H9 (cell line): ENCODE measurements at regions not wholly inside any gene's neighbourhood (a gene's known extent, or its start where the extent isn't known, plus 50 kb on each side); places are given as distances from the start of the nearest gene placed in this dataset.

Source experiments
- DNase-seq: peaks from one replicate; pipeline ENCODE4 v3.0.0-alpha.2; 2017
- H2AFZ ChIP-seq: one replicate; pipeline ENCODE4 v1.6.1; 2013; ENCODE audit warnings: mild to moderate bottlenecking, low read length, control low read depth, moderate library complexity
- H2AK5ac ChIP-seq: 2 replicates; pipeline ENCODE4 v1.6.1; 2013; ENCODE audit warnings: low read length, control low read depth, mixed read lengths; ENCODE audit not compliant: insufficient read length
- H2BK120ac ChIP-seq: one replicate; pipeline ENCODE4 v1.6.1; 2013; ENCODE audit warnings: low read depth, mild to moderate bottlenecking, low read length, control low read depth, inconsistent platforms; ENCODE audit not compliant: poor library complexity, severe bottlenecking
- H2BK12ac ChIP-seq: 2 replicates; pipeline ENCODE4 v1.6.1; 2013; ENCODE audit warnings: low read length, control low read depth, mixed read lengths, low read depth; ENCODE audit not compliant: insufficient read length
- H2BK15ac ChIP-seq: 2 replicates; pipeline ENCODE4 v1.6.1; 2013; ENCODE audit warnings: low read depth, low read length, control low read depth
- H2BK20ac ChIP-seq: one replicate; pipeline ENCODE4 v1.6.1; 2013; ENCODE audit warnings: low read depth, mild to moderate bottlenecking, low read length, control low read depth, inconsistent platforms; ENCODE audit not compliant: poor library complexity, severe bottlenecking
- H2BK5ac ChIP-seq: 2 replicates; pipeline ENCODE4 v1.6.1; 2013; ENCODE audit warnings: low read length, control low read depth, mixed read lengths; ENCODE audit not compliant: insufficient read length
- H3K14ac ChIP-seq: 2 replicates; pipeline ENCODE4 v1.6.1; 2013; ENCODE audit warnings: low read length, control low read depth; ENCODE audit not compliant: insufficient read depth
- H3K18ac ChIP-seq: 2 replicates; pipeline ENCODE4 v1.6.1; 2013; ENCODE audit warnings: low read depth, mild to moderate bottlenecking, mixed read lengths, low read length, control low read depth; ENCODE audit not compliant: insufficient read length
- H3K23ac ChIP-seq: 2 replicates; pipeline ENCODE4 v1.6.1; 2013; ENCODE audit warnings: low read length, control low read depth, mixed read lengths, low read depth; ENCODE audit not compliant: insufficient read length
- H3K23me2 ChIP-seq: 2 replicates; pipeline ENCODE4 v1.6.1; 2013; ENCODE audit warnings: low read depth, mild to moderate bottlenecking, mixed read lengths, low read length, control low read depth; ENCODE audit not compliant: insufficient read length, poor library complexity, severe bottlenecking
- H3K27ac ChIP-seq: 2 replicates; pipeline ENCODE4 v1.5.1; 2013; ENCODE audit warnings: low read length, control low read depth, mixed read lengths, low read depth; ENCODE audit not compliant: insufficient read length
- H3K27me3 ChIP-seq: 2 replicates; pipeline ENCODE4 v1.6.1; 2013; ENCODE audit warnings: low read length, control low read depth, inconsistent platforms; ENCODE audit not compliant: insufficient read depth
- H3K4ac ChIP-seq: 2 replicates; pipeline ENCODE4 v1.6.1; 2013; ENCODE audit warnings: low read depth, mild to moderate bottlenecking, control low read depth, inconsistent platforms, low read length, moderate library complexity
- H3K4me1 ChIP-seq: 2 replicates; pipeline ENCODE4 v1.6.1; 2013; ENCODE audit warnings: low read length, control low read depth, inconsistent platforms; ENCODE audit not compliant: insufficient read depth
- H3K4me2 ChIP-seq: 2 replicates; pipeline ENCODE4 v1.6.1; 2013; ENCODE audit warnings: low read length, control low read depth, mixed read lengths; ENCODE audit not compliant: insufficient read length, insufficient read depth
- H3K56ac ChIP-seq: 2 replicates; pipeline ENCODE4 v1.6.1; 2013; ENCODE audit warnings: low read depth, mild to moderate bottlenecking, mixed read lengths, low read length, control low read depth; ENCODE audit not compliant: insufficient read length
- H3K79me1 ChIP-seq: 2 replicates; pipeline ENCODE4 v1.6.1; 2013; ENCODE audit warnings: low read depth, mild to moderate bottlenecking, moderate library complexity, low read length, control low read depth, inconsistent platforms; ENCODE audit not compliant: insufficient read depth, poor library complexity, severe bottlenecking
- H3K79me2 ChIP-seq: 2 replicates; pipeline ENCODE4 v1.6.1; 2013; ENCODE audit warnings: low read length, control low read depth, inconsistent platforms; ENCODE audit not compliant: insufficient read depth
- H3K9ac ChIP-seq: 2 replicates; pipeline ENCODE4 v1.6.1; 2013; ENCODE audit warnings: low read length, control low read depth, mixed read lengths; ENCODE audit not compliant: insufficient read length; ENCODE audit errors: extremely low read depth
- H3K9me3 ChIP-seq: one replicate; pipeline ENCODE4 v1.6.1; 2013; ENCODE audit warnings: low read depth, low read length, inconsistent platforms; ENCODE audit not compliant: control insufficient read depth
- H3T11ph ChIP-seq: one replicate; pipeline ENCODE4 v1.6.1; 2013; ENCODE audit warnings: mild to moderate bottlenecking, low read length, control low read depth, inconsistent platforms
- H4K20me1 ChIP-seq: one replicate; pipeline ENCODE4 v1.6.1; 2013; ENCODE audit not compliant: control insufficient read depth, insufficient read length, insufficient read depth
- H4K5ac ChIP-seq: 2 replicates; pipeline ENCODE4 v1.6.1; 2013; ENCODE audit warnings: low read depth, mild to moderate bottlenecking, mixed read lengths, low read length, control low read depth; ENCODE audit not compliant: insufficient read length
- H4K8ac ChIP-seq: replicated peaks from 2 replicates; pipeline ENCODE4 v1.6.1; 2013; ENCODE audit warnings: low read length, control low read depth, mixed read lengths, low read depth; ENCODE audit not compliant: insufficient read length
- H4K91ac ChIP-seq: 2 replicates; pipeline ENCODE4 v1.6.1; 2013; ENCODE audit warnings: low read depth, mild to moderate bottlenecking, moderate library complexity, mixed read lengths, low read length, control low read depth; ENCODE audit not compliant: insufficient read length
- H3K27ac Mint-ChIP-seq, 3 experiments: 2 replicates in 2 of 3; 3 replicates in 1 of 3; pipeline ENCODE4 v1.8.0; 2020 to 2021; ENCODE audit warnings: mixed read lengths in 3 of 3, mild to moderate bottlenecking in 1 of 3, moderate library complexity in 1 of 3
- H3K27me3 Mint-ChIP-seq: 2 replicates; pipeline ENCODE4 v1.8.0; 2021; ENCODE audit warnings: low read depth, mild to moderate bottlenecking, moderate library complexity, mixed read lengths
- H3K36me3 Mint-ChIP-seq, 3 experiments: 2 replicates in 2 of 3; 3 replicates in 1 of 3; pipeline ENCODE4 v1.8.0; 2020 to 2021; ENCODE audit warnings: low read depth in 3 of 3, mixed read lengths in 3 of 3; ENCODE audit not compliant: insufficient read depth in 1 of 3
- H3K4me1 Mint-ChIP-seq, 2 experiments: 2 replicates each; pipeline ENCODE4 v1.8.0; 2020; ENCODE audit warnings: mixed read lengths in 2 of 2
- H3K4me3 Mint-ChIP-seq, 2 experiments: 2 replicates in 1 of 2; 3 replicates in 1 of 2; pipeline ENCODE4 v1.8.0; 2020 to 2021; ENCODE audit warnings: mild to moderate bottlenecking in 2 of 2, mixed read lengths in 2 of 2, moderate library complexity in 1 of 2
- H3K9me3 Mint-ChIP-seq, 2 experiments: 2 replicates in 1 of 2; 3 replicates in 1 of 2; pipeline ENCODE4 v1.8.0; 2020; ENCODE audit warnings: mild to moderate bottlenecking in 2 of 2, mixed read lengths in 2 of 2, moderate library complexity in 1 of 2
- WGBS: extraction: QIAGEN DNeasy Blood & Tissue Kit; methylation state at CpG from one replicate; pipeline ENCODE4 v1.1.7; 2013; ENCODE audit warnings: missing lambda C conversion rate, low lambda C conversion rate, mixed read lengths; ENCODE audit not compliant: insufficient read length; ENCODE audit errors: extremely low coverage; 5-methylcytosine and 5-hydroxymethylcytosine counted together
- TF ChIP-seq, protein P1 (sequence below): fragments of 200-600 bp; sonication (generic); conservative IDR thresholded peaks from 3 replicates; pipeline ENCODE4 v1.8.0; 2021; ENCODE audit warnings: antibody characterized with exemption, mild to moderate bottlenecking

DNA sequence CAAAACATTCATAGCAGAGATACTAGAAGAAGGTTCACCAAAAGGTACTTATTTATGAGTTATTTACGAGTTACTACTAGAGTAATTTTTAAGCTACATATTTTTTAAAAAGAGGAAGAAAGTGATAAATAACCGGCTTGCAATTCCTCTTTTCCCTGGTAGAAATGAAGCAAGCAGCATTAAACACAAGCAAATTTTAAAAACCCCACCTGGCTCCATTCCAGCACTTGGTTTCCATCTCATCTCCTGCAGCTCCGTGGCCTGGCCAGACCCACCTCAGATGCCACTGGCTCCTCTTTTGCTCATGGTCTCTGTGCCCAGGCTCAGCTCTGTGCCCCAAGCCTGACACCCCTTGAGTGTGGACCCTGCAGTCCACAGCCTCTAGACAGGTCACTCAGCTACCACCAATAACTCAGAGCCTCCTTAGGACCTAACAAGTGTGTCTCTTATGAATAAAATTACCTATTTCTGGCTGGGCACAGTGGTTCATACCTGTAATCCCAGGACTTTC lies 479.5 kb downstream of the TNS3 start:
- Histone ChIP-seq H3K9ac (no peak overlapping the region), H3K23me2 (no peaks in the 10 kb centered on the region), H2BK20ac (no peak overlapping the region), H3K23ac (no peak overlapping the region), H4K91ac (no peak overlapping the region), H3K4me2 (no peak overlapping the region), H2BK15ac (no peak overlapping the region), H3K9me3 (no peaks in the 10 kb centered on the region), H3K4me1 (no peaks in the 10 kb centered on the region), H3K79me2 (no peaks in the 10 kb centered on the region), H3K27me3 (no peaks in the 10 kb centered on the region), H3K79me1 (no peaks in the 10 kb centered on the region), H3K18ac (no peak overlapping the region), H4K8ac (no peak overlapping the region), H3K14ac (no peak overlapping the region), H2AFZ (no peak overlapping the region), H2BK5ac (no peak overlapping the region), H4K5ac (no peak overlapping the region), H2BK120ac (no peak overlapping the region), H3K56ac (no peak overlapping the region), H2BK12ac (no peak overlapping the region), H2AK5ac (no peak overlapping the region), H3K4ac (no peak overlapping the region), H3T11ph (no peak overlapping the region), H4K20me1 (no peaks in the 10 kb centered on the region), H3K27ac (no peak overlapping the region)
- H3K4me1 Mint-ChIP-seq: 0 out of 4 replicates have a peak, but pooled peaks cover 0 to 2% of the 10 kb centered on the region in 2 experiments
- no peak overlapping the region for H3K4me3 Mint-ChIP-seq
- no CpG with 5 or more reads among the region's 3 CpGs for WGBS
- H3K27me3 Mint-ChIP-seq: no peaks in the 10 kb centered on the region; the same call in none of the 2 replicates
- H3K9me3 Mint-ChIP-seq: no peaks in the 10 kb centered on the region
- TF ChIP-seq, protein P1, sequence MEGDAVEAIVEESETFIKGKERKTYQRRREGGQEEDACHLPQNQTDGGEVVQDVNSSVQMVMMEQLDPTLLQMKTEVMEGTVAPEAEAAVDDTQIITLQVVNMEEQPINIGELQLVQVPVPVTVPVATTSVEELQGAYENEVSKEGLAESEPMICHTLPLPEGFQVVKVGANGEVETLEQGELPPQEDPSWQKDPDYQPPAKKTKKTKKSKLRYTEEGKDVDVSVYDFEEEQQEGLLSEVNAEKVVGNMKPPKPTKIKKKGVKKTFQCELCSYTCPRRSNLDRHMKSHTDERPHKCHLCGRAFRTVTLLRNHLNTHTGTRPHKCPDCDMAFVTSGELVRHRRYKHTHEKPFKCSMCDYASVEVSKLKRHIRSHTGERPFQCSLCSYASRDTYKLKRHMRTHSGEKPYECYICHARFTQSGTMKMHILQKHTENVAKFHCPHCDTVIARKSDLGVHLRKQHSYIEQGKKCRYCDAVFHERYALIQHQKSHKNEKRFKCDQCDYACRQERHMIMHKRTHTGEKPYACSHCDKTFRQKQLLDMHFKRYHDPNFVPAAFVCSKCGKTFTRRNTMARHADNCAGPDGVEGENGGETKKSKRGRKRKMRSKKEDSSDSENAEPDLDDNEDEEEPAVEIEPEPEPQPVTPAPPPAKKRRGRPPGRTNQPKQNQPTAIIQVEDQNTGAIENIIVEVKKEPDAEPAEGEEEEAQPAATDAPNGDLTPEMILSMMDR: no peak
- H3K36me3 Mint-ChIP-seq: peaks cover 0 to 3% (median 0%) of the 10 kb centered on the region in 3 experiments; a peak in 1 of 7 replicates
- DNase-seq: no peak
- no peak overlapping the region; a peak in 2 of 7 replicates for H3K27ac Mint-ChIP-seq
